ENCODE measurements at regions not wholly inside any gene's neighbourhood (a gene's known extent, or its start where the extent isn't known, plus 50 kb on each side); places are given as distances from the start of the nearest gene placed in this dataset.

DNA sequence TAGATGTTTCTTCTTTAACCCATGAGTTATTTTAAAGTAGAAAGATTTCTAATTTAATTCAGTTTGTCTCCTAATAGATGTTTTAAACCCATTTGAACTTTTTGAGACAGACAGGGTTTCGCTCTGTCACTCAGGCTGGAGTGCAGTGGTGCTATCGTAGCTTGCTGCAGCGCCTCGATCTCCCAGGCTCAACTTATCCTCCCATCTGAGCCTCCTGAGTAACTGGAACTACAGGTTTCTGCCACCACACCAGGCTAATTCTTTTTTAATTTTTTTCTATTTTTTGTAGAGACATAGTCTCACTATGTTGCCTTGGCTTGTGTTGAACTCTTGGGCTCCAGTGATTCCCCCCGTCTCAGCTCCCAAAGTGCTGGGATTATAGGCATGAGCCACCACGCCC lies 53.0 kb upstream of the RAB18 start:
- ATAC-seq, result no peak
- TF ChIP-seq, protein P1, sequence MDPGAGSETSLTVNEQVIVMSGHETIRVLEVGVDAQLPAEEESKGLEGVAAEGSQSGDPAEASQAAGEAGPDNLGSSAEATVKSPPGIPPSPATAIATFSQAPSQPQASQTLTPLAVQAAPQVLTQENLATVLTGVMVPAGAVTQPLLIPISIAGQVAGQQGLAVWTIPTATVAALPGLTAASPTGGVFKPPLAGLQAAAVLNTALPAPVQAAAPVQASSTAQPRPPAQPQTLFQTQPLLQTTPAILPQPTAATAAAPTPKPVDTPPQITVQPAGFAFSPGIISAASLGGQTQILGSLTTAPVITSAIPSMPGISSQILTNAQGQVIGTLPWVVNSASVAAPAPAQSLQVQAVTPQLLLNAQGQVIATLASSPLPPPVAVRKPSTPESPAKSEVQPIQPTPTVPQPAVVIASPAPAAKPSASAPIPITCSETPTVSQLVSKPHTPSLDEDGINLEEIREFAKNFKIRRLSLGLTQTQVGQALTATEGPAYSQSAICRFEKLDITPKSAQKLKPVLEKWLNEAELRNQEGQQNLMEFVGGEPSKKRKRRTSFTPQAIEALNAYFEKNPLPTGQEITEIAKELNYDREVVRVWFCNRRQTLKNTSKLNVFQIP (CRISPR knock-in tag; IDR thresholded peaks at IDR 0.05; ENCODE audit: borderline replicate concordance, low read depth), result no peak
- TF ChIP-seq, protein P2, sequence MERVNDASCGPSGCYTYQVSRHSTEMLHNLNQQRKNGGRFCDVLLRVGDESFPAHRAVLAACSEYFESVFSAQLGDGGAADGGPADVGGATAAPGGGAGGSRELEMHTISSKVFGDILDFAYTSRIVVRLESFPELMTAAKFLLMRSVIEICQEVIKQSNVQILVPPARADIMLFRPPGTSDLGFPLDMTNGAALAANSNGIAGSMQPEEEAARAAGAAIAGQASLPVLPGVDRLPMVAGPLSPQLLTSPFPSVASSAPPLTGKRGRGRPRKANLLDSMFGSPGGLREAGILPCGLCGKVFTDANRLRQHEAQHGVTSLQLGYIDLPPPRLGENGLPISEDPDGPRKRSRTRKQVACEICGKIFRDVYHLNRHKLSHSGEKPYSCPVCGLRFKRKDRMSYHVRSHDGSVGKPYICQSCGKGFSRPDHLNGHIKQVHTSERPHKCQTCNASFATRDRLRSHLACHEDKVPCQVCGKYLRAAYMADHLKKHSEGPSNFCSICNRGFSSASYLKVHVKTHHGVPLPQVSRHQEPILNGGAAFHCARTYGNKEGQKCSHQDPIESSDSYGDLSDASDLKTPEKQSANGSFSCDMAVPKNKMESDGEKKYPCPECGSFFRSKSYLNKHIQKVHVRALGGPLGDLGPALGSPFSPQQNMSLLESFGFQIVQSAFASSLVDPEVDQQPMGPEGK (CRISPR knock-in tag; IDR thresholded peaks at IDR 0.05; ENCODE audit: borderline replicate concordance), result no peak
- TF ChIP-seq BACH2 (CRISPR knock-in tag; IDR thresholded peaks at IDR 0.05; ENCODE audit: borderline replicate concordance) (no peak), ISL1 (CRISPR knock-in tag; IDR thresholded peaks at IDR 0.05) (no peak), ESRRG (CRISPR knock-in tag; IDR thresholded peaks at IDR 0.05) (no peak), ZC3H10 (CRISPR knock-in tag; IDR thresholded peaks at IDR 0.05) (no peak), PPARA (CRISPR knock-in tag; IDR thresholded peaks at IDR 0.05; ENCODE audit: borderline replicate concordance) (no peak)
- TF ChIP-seq, protein P3, sequence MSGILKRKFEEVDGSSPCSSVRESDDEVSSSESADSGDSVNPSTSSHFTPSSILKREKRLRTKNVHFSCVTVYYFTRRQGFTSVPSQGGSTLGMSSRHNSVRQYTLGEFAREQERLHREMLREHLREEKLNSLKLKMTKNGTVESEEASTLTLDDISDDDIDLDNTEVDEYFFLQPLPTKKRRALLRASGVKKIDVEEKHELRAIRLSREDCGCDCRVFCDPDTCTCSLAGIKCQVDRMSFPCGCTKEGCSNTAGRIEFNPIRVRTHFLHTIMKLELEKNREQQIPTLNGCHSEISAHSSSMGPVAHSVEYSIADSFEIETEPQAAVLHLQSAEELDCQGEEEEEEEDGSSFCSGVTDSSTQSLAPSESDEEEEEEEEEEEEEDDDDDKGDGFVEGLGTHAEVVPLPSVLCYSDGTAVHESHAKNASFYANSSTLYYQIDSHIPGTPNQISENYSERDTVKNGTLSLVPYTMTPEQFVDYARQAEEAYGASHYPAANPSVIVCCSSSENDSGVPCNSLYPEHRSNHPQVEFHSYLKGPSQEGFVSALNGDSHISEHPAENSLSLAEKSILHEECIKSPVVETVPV (CRISPR knock-in tag; IDR thresholded peaks at IDR 0.05), result no peak
- TF ChIP-seq, protein P4, sequence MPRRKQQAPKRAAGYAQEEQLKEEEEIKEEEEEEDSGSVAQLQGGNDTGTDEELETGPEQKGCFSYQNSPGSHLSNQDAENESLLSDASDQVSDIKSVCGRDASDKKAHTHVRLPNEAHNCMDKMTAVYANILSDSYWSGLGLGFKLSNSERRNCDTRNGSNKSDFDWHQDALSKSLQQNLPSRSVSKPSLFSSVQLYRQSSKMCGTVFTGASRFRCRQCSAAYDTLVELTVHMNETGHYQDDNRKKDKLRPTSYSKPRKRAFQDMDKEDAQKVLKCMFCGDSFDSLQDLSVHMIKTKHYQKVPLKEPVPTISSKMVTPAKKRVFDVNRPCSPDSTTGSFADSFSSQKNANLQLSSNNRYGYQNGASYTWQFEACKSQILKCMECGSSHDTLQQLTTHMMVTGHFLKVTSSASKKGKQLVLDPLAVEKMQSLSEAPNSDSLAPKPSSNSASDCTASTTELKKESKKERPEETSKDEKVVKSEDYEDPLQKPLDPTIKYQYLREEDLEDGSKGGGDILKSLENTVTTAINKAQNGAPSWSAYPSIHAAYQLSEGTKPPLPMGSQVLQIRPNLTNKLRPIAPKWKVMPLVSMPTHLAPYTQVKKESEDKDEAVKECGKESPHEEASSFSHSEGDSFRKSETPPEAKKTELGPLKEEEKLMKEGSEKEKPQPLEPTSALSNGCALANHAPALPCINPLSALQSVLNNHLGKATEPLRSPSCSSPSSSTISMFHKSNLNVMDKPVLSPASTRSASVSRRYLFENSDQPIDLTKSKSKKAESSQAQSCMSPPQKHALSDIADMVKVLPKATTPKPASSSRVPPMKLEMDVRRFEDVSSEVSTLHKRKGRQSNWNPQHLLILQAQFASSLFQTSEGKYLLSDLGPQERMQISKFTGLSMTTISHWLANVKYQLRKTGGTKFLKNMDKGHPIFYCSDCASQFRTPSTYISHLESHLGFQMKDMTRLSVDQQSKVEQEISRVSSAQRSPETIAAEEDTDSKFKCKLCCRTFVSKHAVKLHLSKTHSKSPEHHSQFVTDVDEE (CRISPR knock-in tag; IDR thresholded peaks at IDR 0.05), result no peak

DNA sequence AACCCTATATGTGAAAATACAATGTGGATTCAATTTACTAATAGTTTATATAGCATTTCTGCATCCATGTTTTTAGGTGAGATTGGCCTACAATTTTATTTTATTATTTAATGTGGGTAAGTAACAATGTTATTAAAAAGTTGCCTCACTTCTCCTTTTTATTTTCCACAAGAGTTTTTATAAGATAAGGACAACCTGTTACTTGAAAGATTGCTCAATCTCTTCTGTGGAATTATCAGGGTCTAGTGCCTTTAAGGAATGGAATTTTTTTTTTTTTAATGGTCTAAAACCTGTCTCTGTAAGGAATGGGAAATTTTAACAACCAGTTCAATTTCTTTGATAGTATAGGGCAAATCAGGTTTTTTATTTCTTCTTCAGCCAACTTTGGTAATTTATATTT lies 53.9 kb upstream of the RAB18 start:
- no peak for TF ChIP-seq ZNF70 (CRISPR knock-in tag; IDR thresholded peaks at IDR 0.05)
- TF ChIP-seq, protein P5, sequence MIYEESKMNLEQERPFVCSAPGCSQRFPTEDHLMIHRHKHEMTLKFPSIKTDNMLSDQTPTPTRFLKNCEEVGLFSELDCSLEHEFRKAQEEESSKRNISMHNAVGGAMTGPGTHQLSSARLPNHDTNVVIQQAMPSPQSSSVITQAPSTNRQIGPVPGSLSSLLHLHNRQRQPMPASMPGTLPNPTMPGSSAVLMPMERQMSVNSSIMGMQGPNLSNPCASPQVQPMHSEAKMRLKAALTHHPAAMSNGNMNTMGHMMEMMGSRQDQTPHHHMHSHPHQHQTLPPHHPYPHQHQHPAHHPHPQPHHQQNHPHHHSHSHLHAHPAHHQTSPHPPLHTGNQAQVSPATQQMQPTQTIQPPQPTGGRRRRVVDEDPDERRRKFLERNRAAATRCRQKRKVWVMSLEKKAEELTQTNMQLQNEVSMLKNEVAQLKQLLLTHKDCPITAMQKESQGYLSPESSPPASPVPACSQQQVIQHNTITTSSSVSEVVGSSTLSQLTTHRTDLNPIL (CRISPR knock-in tag; IDR thresholded peaks at IDR 0.05; ENCODE audit: low read depth), result no peak
- TF ChIP-seq, protein P1 (CRISPR knock-in tag; IDR thresholded peaks at IDR 0.05; ENCODE audit: borderline replicate concordance, low read depth), result no peak
- TF ChIP-seq RARB (CRISPR knock-in tag; IDR thresholded peaks at IDR 0.05), result no peak
- TF ChIP-seq ZFP30 (CRISPR knock-in tag; IDR thresholded peaks at IDR 0.05), result no peak
- TF ChIP-seq OSR1 (CRISPR knock-in tag; IDR thresholded peaks at IDR 0.05), result no peak
- no peak for TF ChIP-seq BACH2 (CRISPR knock-in tag; IDR thresholded peaks at IDR 0.05; ENCODE audit: borderline replicate concordance)
- no peak for TF ChIP-seq ZFP3 (CRISPR knock-in tag; IDR thresholded peaks at IDR 0.05)
- TF ChIP-seq, protein P3 (CRISPR knock-in tag; IDR thresholded peaks at IDR 0.05), result no peak
- no peak for TF ChIP-seq ARNTL (CRISPR knock-in tag; IDR thresholded peaks at IDR 0.05; ENCODE audit: borderline replicate concordance, low read depth)
- no peak for TF ChIP-seq PPARA (CRISPR knock-in tag; IDR thresholded peaks at IDR 0.05; ENCODE audit: borderline replicate concordance)
- no peak for TF ChIP-seq ISL1 (CRISPR knock-in tag; IDR thresholded peaks at IDR 0.05)
- TF ChIP-seq GLIS3 (CRISPR knock-in tag; IDR thresholded peaks at IDR 0.05), result no peak
- no peak for TF ChIP-seq TCF4 (CRISPR knock-in tag; IDR thresholded peaks at IDR 0.05; ENCODE audit: borderline replicate concordance)
- TF ChIP-seq, protein P4 (CRISPR knock-in tag; IDR thresholded peaks at IDR 0.05), result no peak
- no peak for TF ChIP-seq ZNF565 (CRISPR knock-in tag; conservative IDR thresholded peaks at IDR 0.05; ENCODE audit: low read depth)
- no peak for TF ChIP-seq TOX (CRISPR knock-in tag; IDR thresholded peaks at IDR 0.05; ENCODE audit: borderline replicate concordance)
- TF ChIP-seq CSDC2 (CRISPR knock-in tag; IDR thresholded peaks at IDR 0.05), result no peak
- TF ChIP-seq SNAI2 (CRISPR knock-in tag; IDR thresholded peaks at IDR 0.05), result no peak
- TF ChIP-seq ESRRG (CRISPR knock-in tag; IDR thresholded peaks at IDR 0.05), result no peak
- ATAC-seq, result no peak
